ENCODE measurements at regions not wholly inside any gene's neighbourhood (a gene's known extent, or its start where the extent isn't known, plus 50 kb on each side); places are given as distances from the start of the nearest gene placed in this dataset.

GRCh38 chr5:19301271-19301670 is 686.7 kb downstream of the CDH18 start:
- no peak for TF ChIP-seq CTCF (IDR thresholded peaks at IDR 0.05)
- no peak for TF ChIP-seq POLR2A (IDR thresholded peaks at IDR 0.05)
